NCI-H187 treated with DMSO at 0.1 percent for 48 hours (cell line): ENCODE measurements at regions not wholly inside any gene's neighbourhood (a gene's known extent, or its start where the extent isn't known, plus 50 kb on each side); places are given as distances from the start of the nearest gene placed in this dataset.
"Not testable (repeated sequence)": the region's sequence is repeated elsewhere in the genome, so short reads cannot be mapped to it uniquely, and the experiment has no call there.

Experiments
- DNase-seq: peaks from one replicate; lab custom pipeline; 2025; lab: John Stamatoyannopoulos, UW

DNA sequence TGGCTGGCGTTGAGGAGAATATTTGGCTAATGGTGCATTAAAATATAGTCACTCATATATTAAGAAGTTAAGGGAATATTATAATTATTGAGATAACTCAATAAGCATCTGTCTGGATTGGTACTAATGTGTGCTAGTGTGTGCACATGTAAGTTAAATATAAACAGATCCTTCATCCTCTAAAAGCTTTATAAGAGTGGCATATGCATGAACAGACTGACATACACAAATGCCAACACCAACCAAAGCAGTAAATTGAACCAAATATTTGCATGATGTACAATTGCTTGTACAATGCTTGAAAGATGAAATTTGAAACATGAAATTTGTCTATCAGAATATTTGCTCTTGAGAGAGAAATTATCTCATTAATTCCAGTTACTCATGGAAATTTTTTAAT is 344.9 kb downstream of the ADGRL2 start:
- DNase-seq, result no peak

DNA sequence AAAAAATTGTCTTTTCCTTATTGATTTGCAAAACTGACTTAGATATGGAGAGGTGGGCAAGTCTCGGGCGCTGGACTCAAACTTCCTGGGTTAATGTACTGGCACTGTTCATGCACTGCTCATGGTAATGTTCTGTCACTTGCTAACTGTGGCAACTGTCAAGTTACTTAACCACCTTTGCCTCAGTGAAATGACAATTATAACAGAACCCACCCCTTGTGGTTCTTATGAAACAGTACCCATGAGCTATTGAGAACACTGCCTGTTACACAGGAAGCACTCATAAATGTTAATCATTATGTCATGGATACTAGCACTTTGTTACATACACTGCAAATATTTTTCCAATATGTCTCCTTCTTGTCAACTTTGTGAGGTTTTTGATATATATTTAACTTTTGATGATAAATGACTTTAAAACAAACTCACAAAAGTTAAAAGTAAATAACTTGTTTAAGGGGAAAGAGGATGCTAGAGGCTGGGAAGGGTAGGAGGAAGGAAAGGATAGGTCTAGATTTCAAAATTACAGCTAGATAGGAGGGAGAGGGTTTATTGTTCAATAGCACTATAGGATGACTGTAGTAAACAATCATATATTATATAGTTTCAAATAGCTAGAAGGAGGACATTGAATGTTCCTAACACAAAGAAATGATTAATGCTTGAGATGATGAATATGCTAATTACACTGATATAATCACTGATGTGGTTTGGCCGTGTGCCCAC is 342.5 kb downstream of the ADGRL2 start:
- no peak for DNase-seq

DNA sequence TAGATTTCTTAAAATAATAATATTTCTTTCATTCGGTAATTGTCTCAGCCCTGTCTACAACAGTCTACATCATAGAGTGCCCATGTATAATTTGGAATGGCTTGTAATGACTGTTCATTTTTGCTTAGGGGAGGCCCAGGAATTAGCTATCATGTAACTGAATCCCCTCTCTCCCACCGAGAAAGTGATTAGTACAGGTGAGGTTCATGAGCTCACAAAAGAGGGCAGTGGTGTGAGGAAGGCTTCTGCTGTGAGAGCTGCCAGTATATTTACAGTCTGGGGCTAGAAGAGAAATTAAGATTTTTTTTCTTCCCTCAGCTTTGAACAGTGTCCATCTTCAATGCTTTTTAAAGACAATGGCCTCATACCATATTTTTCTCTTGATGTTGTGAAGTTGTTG is 340.7 kb downstream of the ADGRL2 start:
- DNase-seq, result no peak

DNA sequence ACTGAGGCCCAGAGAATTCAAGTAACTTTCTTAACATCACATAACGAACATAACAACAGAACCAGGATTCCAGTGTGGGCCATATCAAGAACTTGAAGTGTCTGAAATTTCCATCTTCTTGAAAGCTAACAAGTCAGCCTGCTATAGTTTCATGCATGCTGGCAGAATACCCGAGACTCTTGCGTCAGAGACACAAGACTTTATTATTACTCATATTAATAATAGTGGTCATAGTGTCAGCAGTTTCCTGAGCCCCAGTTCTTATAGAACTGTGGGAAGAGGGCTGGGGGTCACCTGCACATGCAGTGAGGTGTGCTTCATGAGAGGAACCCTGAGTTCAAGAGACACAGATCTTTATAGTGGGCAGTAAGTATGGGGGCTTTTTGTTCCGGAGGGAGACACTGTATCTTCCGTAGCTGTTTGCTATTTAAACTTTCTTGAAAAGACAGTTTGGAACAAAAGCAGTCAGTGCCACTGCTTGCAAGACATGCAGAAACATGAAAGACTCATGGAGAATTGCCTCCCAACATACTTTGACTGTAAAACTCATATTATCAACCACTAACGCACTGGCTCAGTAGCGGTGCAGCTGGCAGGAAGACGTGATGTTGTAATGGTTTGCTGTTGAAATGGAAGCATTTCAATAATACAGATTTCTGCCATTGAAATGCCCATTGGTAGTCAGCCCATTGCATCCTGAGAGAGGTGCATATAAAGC is 339.2 kb downstream of the ADGRL2 start:
- no peak for DNase-seq

DNA sequence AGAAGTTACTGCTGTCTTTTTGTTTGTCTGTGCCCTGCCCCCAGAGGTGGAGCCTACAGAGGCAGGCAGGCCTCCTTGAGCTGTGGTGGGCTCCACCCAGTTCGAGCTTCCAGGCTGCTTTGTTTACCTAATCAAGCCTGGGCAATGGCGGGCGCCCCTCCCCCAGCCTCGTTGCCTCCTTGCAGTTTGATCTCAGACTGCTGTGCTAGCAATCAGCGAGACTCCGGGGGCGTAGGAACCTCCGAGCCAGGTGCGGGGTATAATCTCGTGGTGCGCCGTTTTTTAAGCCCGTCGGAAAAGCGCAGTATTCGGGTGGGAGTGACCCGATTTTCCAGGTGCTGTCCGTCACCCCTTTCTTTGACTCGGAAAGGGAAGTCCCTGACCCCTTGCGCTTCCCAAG is 335.6 kb downstream of the ADGRL2 start:
- DNase-seq, result not testable (repeated sequence)

DNA sequence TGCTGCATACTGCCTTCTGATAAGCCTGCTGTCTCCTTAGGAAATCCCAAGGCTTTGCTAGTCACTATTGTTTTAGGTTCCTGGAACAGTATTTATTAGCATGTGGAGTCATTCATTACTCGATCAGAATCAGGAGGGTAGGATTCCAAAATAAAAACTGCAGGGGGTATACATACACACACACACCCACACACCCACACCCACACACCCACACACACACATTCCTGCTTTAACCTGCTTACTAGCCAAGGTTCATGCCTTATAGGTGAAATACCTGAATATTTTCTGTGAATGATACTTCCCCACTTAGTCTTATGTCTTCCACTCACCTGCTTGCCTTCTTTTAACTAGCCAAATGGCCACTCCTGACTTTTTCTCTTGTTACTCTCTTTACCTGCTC is 325.1 kb downstream of the ADGRL2 start:
- DNase-seq, result no peak

DNA sequence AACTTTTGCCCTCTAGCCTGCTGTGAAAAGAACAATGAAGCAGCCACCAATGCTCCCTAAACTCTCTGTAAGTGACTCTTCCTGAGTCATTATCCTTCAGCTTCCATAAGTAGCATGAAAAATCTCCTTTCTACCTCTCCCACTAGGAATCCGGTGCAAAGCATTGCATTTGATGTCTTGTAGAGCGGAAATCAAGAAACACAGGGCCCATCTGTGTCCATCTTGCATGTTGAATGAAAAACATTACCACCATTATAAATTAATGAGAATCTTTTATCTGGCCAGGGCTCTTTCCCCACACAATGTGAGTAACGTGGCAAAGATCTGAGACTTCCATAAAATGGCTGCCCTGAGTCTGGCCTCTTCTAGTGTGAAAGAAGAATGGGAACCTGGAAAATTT is 324.4 kb downstream of the ADGRL2 start:
- no peak for DNase-seq

DNA sequence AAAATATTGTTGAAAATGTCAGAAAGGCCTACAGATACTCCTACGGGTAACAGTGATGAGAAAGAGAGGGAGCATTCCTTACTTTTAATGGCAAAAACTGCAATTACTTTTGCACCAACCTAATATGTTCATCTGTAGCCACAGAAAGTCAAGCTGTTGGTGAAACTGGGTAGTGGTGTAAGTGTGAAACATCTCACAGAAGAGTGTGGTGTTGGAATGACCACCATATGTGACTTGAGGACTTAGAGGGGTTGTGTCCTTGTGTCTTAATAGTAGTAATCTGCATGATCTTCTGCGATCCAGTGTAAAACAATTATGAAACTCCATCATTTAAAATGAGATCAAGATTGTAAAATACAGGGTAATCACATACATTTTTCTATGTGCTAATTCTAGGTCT is 320.7 kb downstream of the ADGRL2 start:
- DNase-seq, result no peak

DNA sequence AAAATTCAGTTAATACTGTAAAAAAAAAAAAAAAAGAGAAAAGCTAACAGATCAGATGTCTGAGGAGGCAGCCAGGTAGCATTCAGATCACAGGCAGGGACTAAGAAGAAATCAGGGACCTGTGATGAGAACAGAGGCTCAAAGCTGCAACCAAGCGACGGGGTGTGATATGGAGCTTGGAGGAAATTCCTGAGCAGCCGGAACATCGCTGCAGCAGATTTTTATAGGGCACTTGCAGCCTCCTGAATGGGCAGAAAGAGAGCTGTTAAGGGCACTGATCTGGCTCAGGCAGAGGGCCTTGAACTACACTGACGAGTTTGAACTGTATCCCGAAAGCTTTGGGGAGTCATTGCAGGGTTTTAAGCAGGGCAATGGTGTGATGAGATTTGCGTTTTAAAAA is 315.4 kb downstream of the ADGRL2 start:
- no peak for DNase-seq

DNA sequence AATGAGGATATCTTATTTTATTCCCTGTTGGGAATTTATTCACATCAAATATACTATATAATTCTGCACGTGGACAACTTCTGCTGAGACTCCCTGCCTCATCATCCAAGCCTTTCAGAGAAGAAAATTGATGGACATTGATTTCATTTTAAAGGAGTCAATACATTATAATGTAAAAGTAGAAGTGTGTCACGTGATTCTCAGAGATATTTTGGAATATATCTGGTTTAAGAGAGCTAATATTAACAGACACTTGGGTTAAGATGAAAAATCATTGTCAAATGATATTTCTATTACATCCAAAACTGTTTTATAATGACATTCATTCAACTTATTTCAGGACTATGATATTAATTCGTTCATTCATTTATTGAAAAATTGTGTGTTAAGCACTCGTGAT is 314.2 kb downstream of the ADGRL2 start:
- DNase-seq, result no peak

DNA sequence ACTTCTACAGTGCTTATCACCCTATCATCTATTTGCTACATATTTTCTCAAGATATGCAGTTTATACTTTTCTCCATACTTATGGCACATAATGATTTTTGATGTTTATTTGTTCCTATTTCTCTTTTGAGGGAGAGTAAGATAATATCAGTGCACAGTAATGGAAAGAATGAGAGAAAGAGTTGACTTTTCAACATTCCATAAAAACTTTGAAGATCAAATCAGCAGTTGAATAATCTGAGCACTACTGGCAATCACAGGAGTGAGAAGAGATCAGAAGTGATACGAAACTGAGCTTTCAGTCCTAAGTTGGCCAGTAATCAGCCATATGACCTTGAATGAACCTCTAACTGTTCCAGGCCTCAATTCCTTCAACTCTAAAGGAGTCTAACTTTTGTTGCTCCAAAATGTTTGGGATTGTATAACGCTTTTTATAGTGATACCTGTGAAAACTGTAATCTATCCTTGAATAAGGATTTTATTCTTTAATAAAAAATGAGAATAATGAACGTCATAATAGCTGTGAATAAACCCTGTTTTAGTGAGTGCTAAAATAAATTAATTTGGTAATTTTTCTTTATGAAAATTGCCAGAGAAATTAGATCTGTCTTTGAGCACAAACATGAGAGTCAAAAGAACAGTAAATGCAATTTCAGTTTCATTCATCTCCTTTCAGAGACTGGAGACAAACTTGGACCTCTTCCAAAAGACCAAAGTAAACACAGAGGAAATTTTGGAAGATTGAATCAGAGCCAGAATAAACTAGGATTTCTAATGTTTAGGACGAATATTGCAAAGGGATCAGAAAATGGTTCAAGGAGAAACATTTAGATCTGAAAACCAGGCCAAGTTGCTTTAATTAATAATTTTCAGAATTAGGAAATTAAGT is 309.9 kb downstream of the ADGRL2 start:
- no peak for DNase-seq

DNA sequence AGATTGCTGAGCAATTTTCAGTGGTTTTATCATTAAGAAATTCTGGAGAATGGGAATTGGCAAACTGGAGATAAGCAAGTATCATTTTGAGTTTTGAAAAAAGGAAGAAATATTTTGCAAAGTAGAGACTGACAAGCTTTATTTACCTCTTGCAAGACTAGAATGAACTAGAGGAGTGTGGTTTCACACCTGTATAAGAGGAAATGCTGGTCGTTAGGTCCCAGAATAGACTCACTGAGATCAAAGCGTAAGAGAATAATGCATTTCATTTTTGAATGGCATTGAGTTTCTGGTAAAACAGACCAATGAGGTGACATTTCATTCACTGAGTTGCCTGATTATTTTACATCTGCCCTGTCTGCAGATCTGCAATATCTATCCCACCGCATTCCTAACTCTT is 308.1 kb downstream of the ADGRL2 start:
- no peak for DNase-seq

DNA sequence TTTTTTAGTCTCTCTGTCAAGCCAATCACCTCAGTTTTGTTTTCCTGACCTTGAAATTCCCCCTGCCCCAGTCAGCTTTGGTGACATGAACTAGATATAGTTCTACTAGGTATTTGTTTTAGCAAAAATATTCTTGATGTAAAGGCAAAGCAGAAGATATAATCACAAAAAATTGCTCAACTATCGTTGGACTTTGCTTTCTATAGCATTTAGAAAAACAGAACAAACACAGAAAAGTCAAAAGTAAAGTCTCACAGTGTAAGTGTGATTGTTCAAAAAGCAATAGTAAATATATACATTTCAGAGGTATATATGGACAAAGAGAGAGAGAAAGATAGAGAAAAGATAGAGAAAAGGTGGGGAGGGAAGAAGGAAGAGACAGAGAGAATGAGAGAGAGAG is 305.9 kb downstream of the ADGRL2 start:
- no peak for DNase-seq

DNA sequence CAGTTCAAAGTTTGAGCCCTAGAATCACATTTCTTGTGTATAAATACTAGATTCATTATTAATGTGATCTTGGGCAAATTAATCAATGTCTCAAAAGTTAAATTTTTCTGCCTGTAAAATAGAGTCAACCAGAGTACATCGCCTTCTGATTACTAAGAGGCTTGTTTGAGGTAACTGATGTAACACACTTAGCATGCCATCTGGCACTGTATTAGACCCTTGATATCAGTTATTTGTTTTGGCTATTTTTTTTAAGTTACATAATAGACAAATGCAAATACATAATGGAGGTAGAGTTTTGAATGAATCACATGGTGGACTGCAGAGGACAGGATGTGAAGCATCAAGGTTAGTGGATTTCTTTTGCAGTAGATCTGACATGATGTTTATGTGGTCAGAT is 298.4 kb downstream of the ADGRL2 start:
- no peak for DNase-seq

DNA sequence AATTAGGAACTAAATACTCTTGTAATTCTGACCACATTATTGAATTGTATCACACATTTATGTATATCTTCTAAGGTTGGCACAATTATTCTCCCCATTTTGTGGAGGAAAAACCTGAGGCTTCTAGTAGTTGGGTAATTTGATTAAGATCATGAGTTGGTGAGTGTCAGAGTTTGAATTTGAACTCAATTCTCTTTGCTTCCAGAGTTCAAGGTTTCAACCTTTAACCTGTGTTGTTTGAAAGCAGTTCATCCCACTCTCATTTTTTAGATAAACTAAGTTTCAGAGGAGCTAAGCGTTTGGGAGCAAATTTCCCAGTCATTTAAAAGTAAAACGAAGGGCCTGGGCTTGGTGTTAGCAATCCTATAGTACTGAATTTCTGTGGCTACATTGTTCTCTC is 293.4 kb downstream of the ADGRL2 start:
- no peak for DNase-seq

DNA sequence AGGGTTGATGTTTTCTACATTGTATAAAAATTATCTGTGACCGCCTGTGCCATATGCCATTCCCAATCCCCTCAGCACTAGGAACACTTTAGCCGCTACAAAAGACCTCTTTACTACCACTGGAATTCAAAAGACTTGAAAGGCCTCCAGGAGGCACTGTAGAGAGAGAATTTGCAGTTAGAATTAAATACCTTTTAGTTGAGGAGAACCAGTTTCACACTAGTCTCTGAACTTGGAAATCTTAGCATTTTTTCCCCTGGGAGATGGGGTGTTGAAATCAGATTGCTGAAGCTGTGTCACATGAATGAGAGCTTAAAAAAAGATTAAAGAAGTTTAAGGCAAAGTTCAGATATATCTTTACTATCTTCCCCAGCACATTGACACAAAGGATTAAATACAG is 291.0 kb downstream of the ADGRL2 start:
- DNase-seq, result no peak

DNA sequence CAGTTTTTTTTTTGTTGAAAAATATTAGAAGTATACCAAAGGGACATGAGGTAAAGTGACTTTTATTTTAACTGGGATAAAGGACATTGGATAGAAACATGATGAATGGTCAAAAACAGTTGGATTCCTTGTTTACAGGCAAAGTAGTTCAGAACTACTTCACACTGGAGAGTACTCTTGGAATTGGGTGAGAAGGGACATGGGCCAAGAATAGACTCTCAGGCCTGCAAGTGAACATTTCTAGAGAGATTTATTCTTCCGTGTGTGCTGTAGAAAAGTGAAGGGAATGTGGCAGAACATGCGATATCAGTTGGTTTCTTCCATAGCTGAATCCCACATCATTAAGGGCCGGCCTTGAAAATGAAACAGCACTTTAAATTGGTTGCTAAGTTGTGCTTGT is 290.5 kb downstream of the ADGRL2 start:
- no peak for DNase-seq

DNA sequence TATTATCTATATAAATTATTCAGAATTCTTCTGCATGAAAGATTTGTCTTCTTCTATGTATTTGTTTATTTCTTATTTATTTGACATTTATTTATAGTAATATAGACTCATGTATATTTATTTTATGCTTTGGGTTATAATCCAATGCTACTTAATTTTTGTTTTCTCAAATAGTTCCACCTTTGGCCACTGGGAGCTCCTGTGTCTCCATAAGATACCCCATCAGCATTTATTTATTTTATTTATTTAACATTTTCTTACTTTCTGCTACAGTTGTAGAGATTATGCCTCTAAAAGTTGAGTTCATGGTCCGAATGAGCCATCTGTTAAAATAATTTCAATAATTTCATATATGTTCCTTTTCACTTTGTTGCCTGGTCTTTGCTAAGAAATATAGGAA is 289.4 kb downstream of the ADGRL2 start:
- no peak for DNase-seq

DNA sequence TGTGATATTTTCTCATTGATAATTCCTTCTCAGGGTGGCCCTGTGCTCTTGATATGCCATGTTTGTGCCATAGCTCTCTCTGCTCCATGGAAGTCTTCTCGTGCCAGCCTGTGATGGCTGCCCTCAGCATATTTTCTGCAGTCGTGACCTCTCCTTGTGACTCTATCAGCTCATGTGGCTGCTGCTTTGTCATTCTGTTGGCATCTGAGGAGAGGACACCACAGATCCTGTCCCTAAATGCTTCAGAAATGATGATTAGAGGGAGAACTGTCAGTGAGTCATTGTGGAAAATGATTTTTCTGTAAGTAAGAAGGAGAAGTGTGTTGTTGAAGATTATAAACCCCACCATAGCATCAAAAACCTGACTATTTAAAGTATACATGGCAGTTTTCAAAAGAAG is 286.0 kb downstream of the ADGRL2 start:
- no peak for DNase-seq

DNA sequence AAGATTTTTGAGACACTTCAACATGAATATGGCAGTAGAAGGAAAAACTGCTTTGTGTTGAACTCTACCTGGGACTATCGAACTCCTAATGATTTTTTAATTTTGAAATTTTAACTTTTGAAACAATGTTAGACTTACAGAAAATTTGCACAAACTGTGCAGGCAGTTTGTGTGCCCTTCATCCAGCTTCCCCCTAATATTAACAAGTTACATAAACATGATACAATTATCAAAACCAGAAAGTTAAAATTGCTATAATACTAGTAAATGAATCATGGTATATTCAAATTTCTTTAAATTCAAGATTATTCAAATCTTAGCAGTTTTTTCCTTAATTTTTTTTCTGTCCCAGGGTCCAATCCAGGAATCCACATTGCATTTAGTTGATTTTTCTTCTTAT is 278.9 kb downstream of the ADGRL2 start:
- DNase-seq, result no peak

DNA sequence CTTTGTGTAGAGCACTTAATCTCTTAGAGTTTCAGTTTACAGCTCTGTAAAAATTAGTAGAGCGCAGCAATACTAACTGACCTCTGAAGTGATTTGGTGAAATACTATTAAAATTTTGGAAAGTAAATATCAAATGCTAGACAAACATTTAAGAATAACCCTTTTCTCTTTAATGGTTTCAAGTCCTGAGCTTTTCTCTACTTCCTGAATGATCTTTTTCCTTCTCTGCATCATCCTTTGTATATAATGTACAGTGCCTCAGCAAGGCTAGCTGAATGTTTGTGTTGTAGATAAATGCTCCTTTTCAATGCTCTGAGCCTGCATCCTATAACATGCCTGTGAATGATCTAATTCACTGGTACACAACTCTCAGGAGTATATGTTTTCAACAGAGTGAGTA is 272.9 kb downstream of the ADGRL2 start:
- DNase-seq, result no peak

DNA sequence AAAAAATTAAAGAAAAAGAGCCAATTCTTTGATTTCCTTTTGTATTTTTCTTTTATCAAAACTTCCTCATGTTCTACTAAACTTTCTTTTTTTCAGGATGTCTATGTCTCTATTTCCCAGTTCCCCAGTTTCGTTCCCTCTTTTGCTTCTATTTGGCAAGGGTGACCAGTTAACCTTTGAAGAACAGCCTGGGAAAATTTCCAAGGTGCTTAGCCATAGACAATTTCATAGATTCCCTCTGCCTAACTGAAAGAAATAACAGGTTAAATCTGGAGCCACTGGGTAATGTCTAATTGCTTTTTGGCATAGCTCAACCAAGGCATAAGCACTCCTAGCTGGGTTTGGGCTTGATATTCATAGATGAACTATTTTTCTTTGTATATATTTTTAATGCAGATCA is 272.3 kb downstream of the ADGRL2 start:
- DNase-seq, result no peak

DNA sequence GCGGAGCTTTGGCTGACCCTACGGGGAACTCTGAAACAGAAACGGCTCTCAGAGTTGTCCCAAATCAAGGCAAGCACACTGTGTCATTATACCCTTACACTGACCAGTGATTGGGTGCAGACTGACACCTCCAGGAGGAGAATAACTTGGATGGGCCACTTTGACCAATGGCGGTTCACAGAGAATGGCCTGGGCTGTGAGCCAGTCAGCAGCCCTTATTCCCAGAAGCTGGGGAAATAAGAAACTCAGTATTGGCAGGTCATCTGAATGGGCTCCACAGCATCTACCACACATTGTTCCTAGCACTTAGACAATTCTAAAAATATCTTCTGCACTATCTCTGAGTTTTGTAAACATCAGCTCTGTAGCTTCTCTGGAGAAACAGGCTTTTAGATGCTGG is 265.2 kb downstream of the ADGRL2 start:
- DNase-seq, result no peak
